ENCODE measurements at regions not wholly inside any gene's neighbourhood (a gene's known extent, or its start where the extent isn't known, plus 50 kb on each side); places are given as distances from the start of the nearest gene placed in this dataset.

- no peak overlapping the region for H2AK5ac ChIP-seq (ENCODE audit: low read length)
- H2AFZ ChIP-seq (ENCODE audit: insufficient read depth, low read length, poor library complexity) = no peak overlapping the region
- WGBS (ENCODE audit: extremely low coverage, insufficient coverage, insufficient read length) = no CpG with 5 or more reads among the region's 8 CpGs
- no peak overlapping the region for H4K8ac ChIP-seq (ENCODE audit: low read depth, low read length)
- H3K4me1 ChIP-seq (ENCODE audit: control insufficient read depth in 1 of 2, insufficient read depth in 2 of 2, low read length in 2 of 2) = no peaks in the 10 kb centered on the region
- no peak overlapping the region for H3K9ac ChIP-seq (ENCODE audit: low read length)
- no peak overlapping the region for H2BK120ac ChIP-seq (ENCODE audit: insufficient read depth, low read length, poor library complexity)
- H3K36me3 ChIP-seq (ENCODE audit: control insufficient read depth in 1 of 2, insufficient read depth in 2 of 2, low read length in 2 of 2) = no peaks in the 10 kb centered on the region
- no peak overlapping the region for H2BK12ac ChIP-seq (ENCODE audit: low read length)
- no peak overlapping the region for H3K18ac ChIP-seq (ENCODE audit: low read length)
- H3K9me3 ChIP-seq (ENCODE audit: insufficient read depth, low read depth, low read length) = peaks cover 2% of the 10 kb centered on the region
- H3K4me3 ChIP-seq (ENCODE audit: low read depth, low read length) = no peak overlapping the region
- no peak overlapping the region for H3K27ac ChIP-seq (ENCODE audit: low read depth, low read length)
- H2BK5ac ChIP-seq (ENCODE audit: low read depth, low read length, poor library complexity) = no peak overlapping the region
- no peaks in the 10 kb centered on the region for H3K27me3 ChIP-seq (ENCODE audit: insufficient read depth, low read length)
- H3K79me2 ChIP-seq (ENCODE audit: control insufficient read depth, insufficient read depth, low read length, poor library complexity) = no peaks in the 10 kb centered on the region
- H4K12ac ChIP-seq (ENCODE audit: low read depth, low read length) = no peak overlapping the region
- no peak overlapping the region for H3K14ac ChIP-seq (ENCODE audit: low read length)
- H3K4me2 ChIP-seq (ENCODE audit: low read length) = no peak overlapping the region
- H3K79me1 ChIP-seq (ENCODE audit: low read length) = no peaks in the 10 kb centered on the region
- no peak overlapping the region for H4K91ac ChIP-seq (ENCODE audit: low read depth, low read length)
- H3K4ac ChIP-seq (ENCODE audit: low read depth, low read length) = no peak overlapping the region
- no peak overlapping the region for H3K23ac ChIP-seq (ENCODE audit: low read length)
- DNase-seq = no peak
Observed at GRCh38 chr12:15049461-15050153, 76.8 kb downstream of the PDE6H start.

GRCh38 chr12:15050659-15051058 lies 77.8 kb downstream of the PDE6H start:
- H3K36me3 ChIP-seq (ENCODE audit: control insufficient read depth in 1 of 2, insufficient read depth in 2 of 2, low read length in 2 of 2) = no peaks in the 10 kb centered on the region
- no peak overlapping the region for H2BK5ac ChIP-seq (ENCODE audit: low read depth, low read length, poor library complexity)
- H3K4me3 ChIP-seq (ENCODE audit: low read depth, low read length) = no peak overlapping the region
- no peaks in the 10 kb centered on the region for H3K4me1 ChIP-seq (ENCODE audit: control insufficient read depth in 1 of 2, insufficient read depth in 2 of 2, low read length in 2 of 2)
- H3K9me3 ChIP-seq (ENCODE audit: insufficient read depth, low read depth, low read length) = no peaks in the 10 kb centered on the region
- no peaks in the 10 kb centered on the region for H3K27me3 ChIP-seq (ENCODE audit: insufficient read depth, low read length)
- H3K23ac ChIP-seq (ENCODE audit: low read length) = no peak overlapping the region
- H2BK120ac ChIP-seq (ENCODE audit: insufficient read depth, low read length, poor library complexity) = no peak overlapping the region
- no peak overlapping the region for H3K14ac ChIP-seq (ENCODE audit: low read length)
- no peak overlapping the region for H3K27ac ChIP-seq (ENCODE audit: low read depth, low read length)
- H2AFZ ChIP-seq (ENCODE audit: insufficient read depth, low read length, poor library complexity) = no peak overlapping the region
- no peaks in the 10 kb centered on the region for H3K79me2 ChIP-seq (ENCODE audit: control insufficient read depth, insufficient read depth, low read length, poor library complexity)
- H3K4ac ChIP-seq (ENCODE audit: low read depth, low read length) = no peak overlapping the region
- no peak overlapping the region for H4K8ac ChIP-seq (ENCODE audit: low read depth, low read length)
- no peak overlapping the region for H3K18ac ChIP-seq (ENCODE audit: low read length)
- H3K4me2 ChIP-seq (ENCODE audit: low read length) = no peak overlapping the region
- no CpG with 5 or more reads among the region's 2 CpGs for WGBS (ENCODE audit: extremely low coverage, insufficient coverage, insufficient read length)
- H3K9ac ChIP-seq (ENCODE audit: low read length) = no peak overlapping the region
- no peak overlapping the region for H2BK12ac ChIP-seq (ENCODE audit: low read length)
- H3K79me1 ChIP-seq (ENCODE audit: low read length) = no peaks in the 10 kb centered on the region
- no peak for DNase-seq
- H4K12ac ChIP-seq (ENCODE audit: low read depth, low read length) = no peak overlapping the region
- no peak overlapping the region for H4K91ac ChIP-seq (ENCODE audit: low read depth, low read length)
- no peak overlapping the region for H2AK5ac ChIP-seq (ENCODE audit: low read length)

GRCh38 chr12:15052691-15053090 lies 79.8 kb downstream of the PDE6H start:
- H3K4me1 ChIP-seq (ENCODE audit: control insufficient read depth in 1 of 2, insufficient read depth in 2 of 2, low read length in 2 of 2) = no peaks in the 10 kb centered on the region
- H3K27ac ChIP-seq (ENCODE audit: low read depth, low read length) = no peak overlapping the region
- no peak overlapping the region for H4K12ac ChIP-seq (ENCODE audit: low read depth, low read length)
- H3K79me2 ChIP-seq (ENCODE audit: control insufficient read depth, insufficient read depth, low read length, poor library complexity) = no peaks in the 10 kb centered on the region
- no peak overlapping the region for H3K4me3 ChIP-seq (ENCODE audit: low read depth, low read length)
- DNase-seq = no peak
- H2BK120ac ChIP-seq (ENCODE audit: insufficient read depth, low read length, poor library complexity) = no peak overlapping the region
- no peak overlapping the region for H2AK5ac ChIP-seq (ENCODE audit: low read length)
- H4K91ac ChIP-seq (ENCODE audit: low read depth, low read length) = no peak overlapping the region
- H3K27me3 ChIP-seq (ENCODE audit: insufficient read depth, low read length) = no peaks in the 10 kb centered on the region
- H3K4ac ChIP-seq (ENCODE audit: low read depth, low read length) = no peak overlapping the region
- H2BK5ac ChIP-seq (ENCODE audit: low read depth, low read length, poor library complexity) = no peak overlapping the region
- H3K9ac ChIP-seq (ENCODE audit: low read length) = no peak overlapping the region
- WGBS (ENCODE audit: extremely low coverage, insufficient coverage, insufficient read length) = no CpG with 5 or more reads among the region's 2 CpGs
- H3K14ac ChIP-seq (ENCODE audit: low read length) = no peak overlapping the region
- no peak overlapping the region for H4K8ac ChIP-seq (ENCODE audit: low read depth, low read length)
- no peak overlapping the region for H3K18ac ChIP-seq (ENCODE audit: low read length)
- no peak overlapping the region for H3K4me2 ChIP-seq (ENCODE audit: low read length)
- H2BK12ac ChIP-seq (ENCODE audit: low read length) = no peak overlapping the region
- no peak overlapping the region for H2AFZ ChIP-seq (ENCODE audit: insufficient read depth, low read length, poor library complexity)
- no peaks in the 10 kb centered on the region for H3K36me3 ChIP-seq (ENCODE audit: control insufficient read depth in 1 of 2, insufficient read depth in 2 of 2, low read length in 2 of 2)
- H3K23ac ChIP-seq (ENCODE audit: low read length) = no peak overlapping the region
- no peaks in the 10 kb centered on the region for H3K9me3 ChIP-seq (ENCODE audit: insufficient read depth, low read depth, low read length)
- H3K79me1 ChIP-seq (ENCODE audit: low read length) = no peaks in the 10 kb centered on the region

- H4K91ac ChIP-seq (ENCODE audit: low read depth, low read length) = no peak overlapping the region
- no peak overlapping the region for H4K12ac ChIP-seq (ENCODE audit: low read depth, low read length)
- no peak overlapping the region for H2AK5ac ChIP-seq (ENCODE audit: low read length)
- H2BK12ac ChIP-seq (ENCODE audit: low read length) = no peak overlapping the region
- no peaks in the 10 kb centered on the region for H3K36me3 ChIP-seq (ENCODE audit: control insufficient read depth in 1 of 2, insufficient read depth in 2 of 2, low read length in 2 of 2)
- no peaks in the 10 kb centered on the region for H3K27me3 ChIP-seq (ENCODE audit: insufficient read depth, low read length)
- no CpG with 5 or more reads among the region's 1 CpG for WGBS (ENCODE audit: extremely low coverage, insufficient coverage, insufficient read length)
- H3K79me2 ChIP-seq (ENCODE audit: control insufficient read depth, insufficient read depth, low read length, poor library complexity) = no peaks in the 10 kb centered on the region
- H3K14ac ChIP-seq (ENCODE audit: low read length) = no peak overlapping the region
- H2AFZ ChIP-seq (ENCODE audit: insufficient read depth, low read length, poor library complexity) = no peak overlapping the region
- no peak overlapping the region for H2BK5ac ChIP-seq (ENCODE audit: low read depth, low read length, poor library complexity)
- no peaks in the 10 kb centered on the region for H3K79me1 ChIP-seq (ENCODE audit: low read length)
- no peak overlapping the region for H3K27ac ChIP-seq (ENCODE audit: low read depth, low read length)
- no peak for DNase-seq
- H3K9me3 ChIP-seq (ENCODE audit: insufficient read depth, low read depth, low read length) = no peaks in the 10 kb centered on the region
- no peak overlapping the region for H4K8ac ChIP-seq (ENCODE audit: low read depth, low read length)
- no peaks in the 10 kb centered on the region for H3K4me1 ChIP-seq (ENCODE audit: control insufficient read depth in 1 of 2, insufficient read depth in 2 of 2, low read length in 2 of 2)
- no peak overlapping the region for H3K18ac ChIP-seq (ENCODE audit: low read length)
- H3K9ac ChIP-seq (ENCODE audit: low read length) = no peak overlapping the region
- no peak overlapping the region for H3K4ac ChIP-seq (ENCODE audit: low read depth, low read length)
- no peak overlapping the region for H2BK120ac ChIP-seq (ENCODE audit: insufficient read depth, low read length, poor library complexity)
- H3K4me2 ChIP-seq (ENCODE audit: low read length) = no peak overlapping the region
- no peak overlapping the region for H3K4me3 ChIP-seq (ENCODE audit: low read depth, low read length)
- no peak overlapping the region for H3K23ac ChIP-seq (ENCODE audit: low read length)
Observed at GRCh38 chr12:15056218-15056617, 83.4 kb downstream of the PDE6H start.

Measured in trophoblast cell (in vitro differentiated cells and primary cell).